Small intestine (tissue), 7 donors: ENCODE measurements at regions not wholly inside any gene's neighbourhood (a gene's known extent, or its start where the extent isn't known, plus 50 kb on each side); places are given as distances from the start of the nearest gene placed in this dataset.
"Not testable (repeated sequence)": the region's sequence is repeated elsewhere in the genome, so short reads cannot be mapped to it uniquely, and the experiment has no call there.

Source experiments
- DNase-seq, 2 donors: peaks; one replicate each; pipeline versions ENCODE4 v3.0.0 to v3.0.0-alpha.2; 2013
- FAIRE-seq: peaks from 2 replicates; lab custom pipeline; 2012; peaks lifted over from hg19 to GRCh38; lab: Jason Lieb, UNC
- H3K27ac ChIP-seq, 3 donors: one replicate each; pipeline ENCODE4 v1.5.1; 2013; ENCODE audit warnings: low read length in 2 of 3, mild to moderate bottlenecking in 2 of 3, control low read depth in 1 of 3, inconsistent platforms in 1 of 3, low read depth in 1 of 3, moderate library complexity in 1 of 3
- H3K27me3 ChIP-seq, 3 donors: one replicate each; pipeline ENCODE4 v1.6.1; 2013; ENCODE audit warnings: low read length in 3 of 3, inconsistent platforms in 1 of 3; ENCODE audit not compliant: control insufficient read depth in 3 of 3, insufficient read depth in 3 of 3
- H3K36me3 ChIP-seq, 3 donors: one replicate each; pipeline ENCODE4 v1.6.1; 2013; ENCODE audit warnings: low read length in 3 of 3, inconsistent platforms in 1 of 3, low read depth in 1 of 3, mild to moderate bottlenecking in 1 of 3, moderate library complexity in 1 of 3; ENCODE audit not compliant: control insufficient read depth in 3 of 3, insufficient read depth in 2 of 3
- H3K4me1 ChIP-seq, 3 donors: one replicate each; pipeline ENCODE4 v1.6.1; 2013; ENCODE audit warnings: low read length in 2 of 3, inconsistent platforms in 1 of 3, low read depth in 1 of 3, mild to moderate bottlenecking in 1 of 3, moderate library complexity in 1 of 3; ENCODE audit not compliant: control insufficient read depth in 3 of 3, insufficient read depth in 2 of 3
- H3K4me3 ChIP-seq, 3 donors: one replicate each; pipeline ENCODE4 v1.5.1; 2013; ENCODE audit warnings: low read length in 3 of 3, control low read depth in 1 of 3, inconsistent platforms in 1 of 3, low read depth in 1 of 3, mild to moderate bottlenecking in 1 of 3, moderate library complexity in 1 of 3
- H3K9me3 ChIP-seq, 2 donors: one replicate each; pipeline ENCODE4 v1.6.1; 2013; ENCODE audit warnings: low read depth in 1 of 2, low read length in 1 of 2; ENCODE audit not compliant: control insufficient read depth in 2 of 2, insufficient read depth in 1 of 2
- WGBS, 3 donors: extraction: QIAGEN DNeasy Blood & Tissue Kit; methylation state at CpG; one replicate each; pipeline ENCODE4 v1.1.7; 2013; 5-methylcytosine and 5-hydroxymethylcytosine counted together
- donor health status: healthy with polysubstance abuse.
- donor health status: control.
- donor health status: control.
- donor health status: Bipolar disorder and iron deficiency.
- donor health status: healthy.

DNA sequence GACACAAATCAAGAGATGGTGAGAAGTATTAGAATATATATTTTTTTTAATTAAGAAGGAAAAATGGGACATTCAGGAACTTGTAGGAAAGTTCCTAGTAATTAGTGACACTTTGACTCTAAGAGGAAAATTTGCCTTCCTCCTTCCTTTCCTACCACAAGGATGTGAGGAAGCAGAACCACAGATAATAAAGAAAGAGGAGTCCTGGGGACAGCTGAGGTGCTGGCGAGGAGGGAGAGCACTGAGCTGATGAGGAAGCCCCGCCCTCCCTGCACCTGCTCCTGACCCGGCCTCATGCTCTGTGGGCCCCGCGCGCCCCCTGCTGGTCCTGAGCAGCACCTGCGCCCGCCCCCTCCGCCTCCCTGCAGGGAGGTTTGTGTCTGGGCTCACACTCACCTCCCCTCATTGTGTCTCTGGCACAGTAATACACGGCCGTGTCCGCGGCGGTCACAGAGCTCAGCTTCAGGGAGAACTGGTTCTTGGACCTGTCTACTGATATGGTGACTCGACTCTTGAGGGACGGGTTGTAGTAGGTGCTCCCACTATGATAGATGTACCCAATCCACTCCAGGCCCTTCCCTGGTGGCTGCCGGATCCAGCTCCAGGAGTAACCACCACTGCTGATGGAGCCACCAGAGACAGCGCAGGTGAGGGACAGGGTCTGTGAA lies 822.6 kb downstream of the TMEM121 start:
- H3K4me3 ChIP-seq, H3K4me1 ChIP-seq, FAIRE-seq, H3K27me3 ChIP-seq, H3K36me3 ChIP-seq, H3K27ac ChIP-seq, DNase-seq: not testable (repeated sequence)
- 9 to 28% (median 14%) methylated on average over 6 to 13 of the region's 18 CpGs for WGBS, 3 donors
- peaks cover 0 to 34% of the 10 kb centered on the region in 2 donors for H3K9me3 ChIP-seq

DNA sequence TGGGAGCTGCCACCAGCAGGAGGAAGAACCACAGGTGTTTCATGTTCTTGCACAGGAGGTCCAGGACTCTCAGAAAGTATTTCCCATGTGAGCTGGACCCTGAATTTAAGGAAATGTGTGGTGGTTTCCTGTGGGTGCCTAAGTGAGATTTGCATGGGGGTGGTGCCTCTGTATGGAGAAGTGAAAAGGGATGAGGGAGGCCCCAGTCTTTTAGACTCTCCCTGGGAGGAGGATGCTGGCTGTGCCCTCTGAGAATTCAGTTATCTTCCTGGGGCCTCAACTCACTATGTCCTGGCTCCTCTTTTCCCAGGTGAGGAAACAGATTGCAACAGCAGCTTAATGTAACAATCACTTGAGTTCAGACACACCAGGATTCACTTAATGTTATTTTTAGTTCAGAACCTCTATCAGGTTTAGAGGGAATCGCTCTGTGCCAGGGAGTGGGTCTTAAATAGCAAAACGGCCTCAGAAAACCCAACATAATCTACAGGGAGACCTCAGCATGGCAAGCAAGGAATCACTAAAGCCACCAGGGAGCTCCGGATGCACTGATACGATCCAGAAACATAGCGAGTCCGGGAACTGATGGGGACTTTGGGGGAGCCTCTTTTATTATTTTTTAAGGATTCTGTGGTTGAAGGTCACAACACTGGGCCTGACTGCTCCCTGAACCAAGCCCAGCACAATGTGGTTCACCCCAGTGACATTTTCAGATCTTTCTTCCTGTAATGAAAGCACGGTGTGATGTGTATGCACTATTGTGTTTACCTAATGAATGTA lies 823.5 kb downstream of the TMEM121 start:
- not testable (repeated sequence) for FAIRE-seq, H3K27ac ChIP-seq, H3K36me3 ChIP-seq, H3K27me3 ChIP-seq, DNase-seq, H3K4me1 ChIP-seq, H3K4me3 ChIP-seq
- H3K9me3 ChIP-seq: peaks cover 0 to 29% of the 10 kb centered on the region in 2 donors
- 62 to 76% (median 76%) methylated on average over 7 of the region's 7 CpGs for WGBS, 3 donors

DNA sequence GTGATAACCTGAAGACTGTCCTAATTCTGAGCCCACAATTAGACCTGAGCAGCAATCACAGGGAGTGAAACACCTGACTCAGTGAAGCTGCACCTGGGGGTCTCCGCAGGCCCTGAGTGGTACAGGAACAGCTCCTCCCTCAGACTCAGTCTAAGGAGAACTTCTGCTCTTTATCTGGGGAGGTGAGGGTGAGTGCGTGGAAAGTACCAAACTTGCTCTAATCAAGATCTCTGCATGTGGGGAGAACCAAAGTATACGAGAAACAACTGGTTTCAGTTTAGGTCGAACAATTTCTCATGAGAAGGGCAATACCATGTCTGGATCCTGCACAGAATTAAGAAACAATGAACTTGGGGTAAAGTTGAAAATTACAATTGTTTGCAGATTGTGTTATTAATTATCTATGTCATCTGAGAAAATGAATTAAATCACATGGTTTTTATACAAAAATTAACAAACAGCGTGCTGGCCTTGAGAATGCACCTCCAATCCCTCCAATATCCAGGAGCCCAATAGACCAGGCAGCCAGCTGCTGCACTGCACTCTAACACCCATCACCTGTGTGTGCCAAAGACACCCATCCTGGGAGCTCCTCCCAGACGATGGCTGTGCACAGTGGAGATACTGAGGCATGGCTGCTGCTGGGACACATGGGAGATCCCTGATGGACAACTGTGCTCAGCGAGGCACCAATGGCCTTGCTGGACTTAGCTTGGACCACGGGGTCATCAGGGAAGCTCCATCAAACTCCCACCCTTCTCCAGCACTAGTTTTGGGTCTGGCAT lies 828.8 kb downstream of the TMEM121 start:
- not testable (repeated sequence) for H3K27ac ChIP-seq, H3K4me1 ChIP-seq, FAIRE-seq, H3K27me3 ChIP-seq, DNase-seq, H3K36me3 ChIP-seq, H3K4me3 ChIP-seq, H3K9me3 ChIP-seq
- WGBS, 3 donors: 25 to 34% (median 29%) methylated on average over 6 to 7 of the region's 8 CpGs

DNA sequence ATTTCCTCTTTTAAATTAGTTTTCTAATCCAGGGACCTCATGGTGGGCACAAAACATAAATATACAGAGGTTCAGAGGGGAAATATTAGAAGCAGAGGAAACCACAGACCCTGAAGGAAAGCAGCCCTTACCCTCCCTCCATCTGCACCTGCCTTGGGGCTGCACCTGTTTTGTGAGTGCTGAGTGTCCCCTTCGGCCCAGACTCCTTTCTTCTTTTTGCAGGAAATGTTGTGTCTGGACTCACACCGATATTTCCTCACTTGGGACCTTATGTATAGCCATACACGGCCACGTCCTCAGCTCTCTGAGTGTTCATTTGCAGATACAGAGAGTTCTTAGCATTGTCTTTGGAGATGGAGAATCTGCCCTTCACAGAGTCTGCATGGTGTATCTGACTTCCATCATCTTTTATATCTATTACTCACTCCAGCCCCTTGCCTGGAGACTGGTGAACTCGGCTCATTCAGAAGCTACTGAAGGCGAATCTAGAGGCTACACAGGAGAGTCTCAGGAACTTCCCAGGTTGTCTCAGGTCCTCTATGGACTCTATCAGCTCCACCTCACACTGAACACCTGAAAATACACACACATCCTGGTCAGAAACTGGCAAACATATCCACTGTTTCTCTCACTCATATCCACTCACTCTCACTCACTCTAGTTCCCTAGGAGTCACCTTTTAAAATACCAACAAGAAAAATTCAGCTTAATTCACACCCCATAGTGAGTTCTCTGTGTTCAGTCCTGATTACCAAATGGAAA lies 829.7 kb downstream of the TMEM121 start:
- H3K27me3 ChIP-seq, H3K4me3 ChIP-seq, H3K27ac ChIP-seq, DNase-seq, FAIRE-seq, H3K9me3 ChIP-seq, H3K4me1 ChIP-seq, H3K36me3 ChIP-seq: not testable (repeated sequence)
- WGBS, 3 donors: 51 to 60% (median 58%) methylated on average over 6 of the region's 6 CpGs

DNA sequence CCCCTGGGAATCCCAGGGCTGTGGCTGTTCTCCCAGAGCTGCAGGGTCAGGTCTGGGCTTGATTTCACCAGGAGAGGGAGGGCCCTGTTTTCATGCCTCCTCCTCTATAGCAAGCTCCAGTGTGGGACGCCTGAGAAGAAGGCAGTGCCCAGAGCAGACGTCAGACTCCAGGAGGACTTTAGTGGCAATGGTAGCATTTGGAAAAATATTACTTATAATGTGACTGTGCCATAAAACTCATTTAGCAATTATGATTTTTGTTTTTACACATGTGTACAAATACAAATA lies 830.2 kb downstream of the TMEM121 start:
- not testable (repeated sequence) for H3K4me3 ChIP-seq, DNase-seq, H3K9me3 ChIP-seq, H3K4me1 ChIP-seq, H3K27me3 ChIP-seq, H3K27ac ChIP-seq, FAIRE-seq, H3K36me3 ChIP-seq
- WGBS, 3 donors: 35 to 46% (median 44%) methylated on average over 2 of the region's 2 CpGs

DNA sequence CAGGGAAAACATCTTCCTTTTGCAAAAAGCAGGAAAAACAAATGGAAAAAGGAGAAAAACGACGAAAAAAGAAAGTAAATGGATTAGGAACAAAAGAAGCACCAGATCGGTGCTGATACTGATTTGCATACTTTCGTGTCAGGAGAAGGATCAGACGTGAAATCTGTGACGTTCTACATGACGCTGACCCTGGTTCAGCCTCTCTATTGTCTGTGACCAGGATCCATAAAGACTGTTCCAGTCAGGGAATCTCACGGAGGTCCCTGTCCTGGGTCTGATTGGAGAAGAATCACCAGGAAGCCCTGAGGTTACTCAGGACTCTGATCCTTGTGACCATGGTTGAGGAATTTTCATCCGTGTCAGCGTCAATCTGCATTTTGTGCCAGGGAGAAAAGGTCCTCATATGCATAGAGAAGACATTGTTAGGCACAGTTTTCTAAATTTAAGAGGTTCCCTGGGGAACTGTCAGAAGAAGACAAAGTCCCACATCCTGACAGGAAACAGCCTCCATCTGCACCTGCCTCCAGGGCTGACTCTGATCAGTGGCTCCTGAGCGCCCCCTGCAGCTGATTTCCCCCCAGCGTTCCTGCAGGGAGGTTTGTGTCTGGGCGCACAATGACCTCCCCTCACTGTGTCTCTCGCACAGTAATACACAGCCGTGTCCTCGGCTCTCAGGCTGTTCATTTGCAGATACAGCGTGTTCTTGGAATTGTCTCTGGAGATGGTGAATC lies 832.9 kb downstream of the TMEM121 start:
- H3K4me3 ChIP-seq, H3K27ac ChIP-seq, H3K9me3 ChIP-seq, H3K4me1 ChIP-seq, DNase-seq, H3K27me3 ChIP-seq, FAIRE-seq, H3K36me3 ChIP-seq: not testable (repeated sequence)
- 43 to 50% (median 48%) methylated on average over 16 to 17 of the region's 17 CpGs for WGBS, 3 donors

DNA sequence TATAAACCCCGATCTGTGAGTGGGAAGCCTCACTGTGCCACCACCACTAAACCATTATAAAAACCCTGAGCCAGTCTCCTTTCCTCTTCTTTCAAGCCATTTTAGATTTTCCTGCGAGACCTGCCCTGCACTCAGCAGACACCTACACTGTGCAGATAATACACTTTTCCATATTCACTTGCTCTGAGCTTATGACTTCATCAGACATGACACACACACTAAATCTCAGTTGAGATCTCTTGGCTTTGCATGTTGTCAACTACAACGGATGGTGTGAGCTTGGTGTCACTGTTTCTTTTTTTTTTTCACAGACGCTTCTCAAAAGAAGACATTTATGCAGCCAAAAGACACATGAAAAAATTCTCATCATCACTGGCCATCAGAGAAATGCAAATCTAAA lies 839.0 kb downstream of the TMEM121 start:
- FAIRE-seq, H3K27me3 ChIP-seq, H3K4me3 ChIP-seq, H3K4me1 ChIP-seq, H3K27ac ChIP-seq, DNase-seq, H3K9me3 ChIP-seq, H3K36me3 ChIP-seq: not testable (repeated sequence)
- WGBS, 3 donors: 36 to 53% (median 48%) methylated on average over 2 of the region's 4 CpGs
